Stimulated activated CD8-positive, alpha-beta memory T cell treated with anti-CD3 and anti-CD28 coated beads, Interleukin-7, amount 100 ng/mL, for 48 hours (primary cell): ENCODE measurements at regions not wholly inside any gene's neighbourhood (a gene's known extent, or its start where the extent isn't known, plus 50 kb on each side); places are given as distances from the start of the nearest gene placed in this dataset.

ENCODE experiments used
- DNase-seq, 2 donors: peaks; one replicate each; pipeline ENCODE4 v3.0.0-alpha.2; 2020; ENCODE audit warnings: low read depth in 1 of 2; ENCODE audit errors: extremely low read depth in 1 of 2

DNA sequence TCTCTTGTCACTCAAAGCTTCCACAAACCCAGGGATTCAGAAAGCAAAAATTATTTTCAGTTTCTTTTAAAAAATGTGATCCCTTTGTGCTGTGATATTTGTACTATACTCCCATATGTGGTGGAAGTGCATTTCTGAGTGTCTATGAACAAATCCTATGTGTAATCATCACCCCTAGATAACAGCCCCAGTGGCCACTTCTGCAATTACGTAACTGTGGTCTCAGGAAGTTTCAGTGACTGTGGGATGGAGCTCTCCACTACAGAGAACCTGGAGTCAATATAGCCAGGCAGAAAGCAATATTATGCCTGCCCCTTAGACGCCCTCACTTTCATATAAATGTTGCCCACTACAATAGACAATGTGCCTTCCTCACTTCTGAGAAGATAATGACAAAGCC lies 1101.7 kb upstream of the GHITM start:
- DNase-seq, result no peak

DNA sequence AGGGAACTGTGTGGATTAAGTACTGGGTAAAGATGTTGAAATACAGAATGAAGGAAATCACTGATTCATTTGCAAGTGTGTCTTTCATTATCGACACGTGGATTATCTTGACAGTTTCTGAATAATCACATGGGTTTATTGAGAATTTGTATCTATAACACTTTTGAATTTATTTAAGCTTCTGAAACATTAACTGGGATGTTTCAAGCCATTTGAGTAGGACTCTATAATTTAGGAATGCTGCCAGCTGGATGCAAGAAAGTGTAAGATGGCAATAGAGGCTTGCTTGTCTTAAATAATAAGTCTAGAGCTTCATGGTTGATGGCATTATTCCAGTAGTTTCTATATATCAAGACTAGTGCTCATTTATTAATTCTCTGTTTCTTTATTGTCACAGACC lies 1100.7 kb upstream of the GHITM start:
- no peak for DNase-seq

DNA sequence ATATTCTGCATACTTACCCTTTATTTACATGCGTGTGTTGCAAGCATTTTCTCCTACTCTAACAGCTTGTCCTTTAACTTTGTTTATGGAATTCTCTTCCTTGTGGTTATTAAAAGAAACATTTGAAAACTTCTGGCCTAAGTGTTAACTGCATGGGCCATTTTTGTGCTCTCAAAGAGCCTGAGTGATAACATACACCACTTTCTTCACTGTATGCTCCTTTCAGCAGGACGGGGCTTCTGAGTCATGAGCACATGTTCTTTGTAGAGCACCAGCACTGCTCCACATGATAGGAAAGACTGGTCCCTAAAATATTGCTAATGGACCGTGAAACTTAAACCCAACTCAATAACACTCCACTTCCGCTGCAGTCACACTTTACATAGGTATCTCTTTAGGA lies 1093.6 kb upstream of the GHITM start:
- DNase-seq, result no peak

DNA sequence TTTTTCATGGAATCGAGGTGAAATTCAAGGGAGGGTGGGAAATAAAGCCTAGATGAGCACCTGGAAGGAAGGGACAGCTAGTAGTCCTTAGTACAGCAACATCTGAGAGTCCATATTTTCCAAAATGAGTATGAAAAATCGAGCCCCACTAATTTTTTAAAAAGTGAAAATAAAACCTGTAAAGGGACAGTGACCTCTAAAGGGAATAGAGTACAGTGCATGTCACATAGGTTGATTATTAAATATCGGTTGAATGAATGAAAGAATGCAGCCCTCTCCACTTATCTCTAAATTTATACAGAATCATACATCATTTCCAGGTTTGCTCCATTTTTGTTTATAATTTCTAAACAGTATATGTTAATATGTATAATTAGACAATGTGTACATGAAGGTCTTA lies 1088.5 kb upstream of the GHITM start:
- no peak for DNase-seq

DNA sequence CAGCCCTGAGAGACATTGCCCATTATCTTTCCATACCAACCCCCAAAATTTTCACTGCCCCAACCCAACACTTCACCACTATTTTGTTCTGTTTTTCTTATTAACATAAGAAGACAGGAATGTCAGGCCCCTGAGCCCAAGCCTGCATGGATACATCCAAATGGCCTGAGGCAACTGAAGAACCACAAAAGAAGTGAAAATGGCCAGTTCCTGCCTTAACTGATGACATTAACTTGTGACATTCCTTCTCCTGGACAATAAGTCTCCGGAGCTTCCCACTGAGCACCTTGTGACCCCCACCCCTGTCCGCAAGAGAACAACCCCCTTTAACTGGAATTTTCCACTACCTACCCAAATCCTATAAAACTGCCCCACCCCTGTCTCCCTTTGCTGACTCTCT lies 1076.4 kb upstream of the GHITM start:
- DNase-seq, result no peak

DNA sequence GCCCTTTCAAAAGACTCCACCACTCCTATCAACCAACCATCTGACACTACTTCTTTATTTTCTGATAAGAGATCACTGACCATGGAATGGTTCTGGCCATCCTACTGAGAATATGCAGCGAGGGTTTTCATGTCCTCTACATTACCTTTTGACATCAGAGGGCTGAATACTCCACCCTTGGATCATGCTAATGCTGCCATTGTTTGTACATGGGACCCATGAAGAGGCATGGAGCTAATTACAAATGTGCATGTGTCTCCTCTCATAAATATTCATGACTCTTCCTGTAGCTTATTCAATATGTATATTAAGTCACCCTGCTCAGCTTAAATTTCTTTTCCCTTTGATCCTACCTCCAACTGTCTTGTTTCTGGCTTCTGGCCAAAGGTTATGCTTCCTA lies 1065.8 kb upstream of the GHITM start:
- DNase-seq, result no peak

DNA sequence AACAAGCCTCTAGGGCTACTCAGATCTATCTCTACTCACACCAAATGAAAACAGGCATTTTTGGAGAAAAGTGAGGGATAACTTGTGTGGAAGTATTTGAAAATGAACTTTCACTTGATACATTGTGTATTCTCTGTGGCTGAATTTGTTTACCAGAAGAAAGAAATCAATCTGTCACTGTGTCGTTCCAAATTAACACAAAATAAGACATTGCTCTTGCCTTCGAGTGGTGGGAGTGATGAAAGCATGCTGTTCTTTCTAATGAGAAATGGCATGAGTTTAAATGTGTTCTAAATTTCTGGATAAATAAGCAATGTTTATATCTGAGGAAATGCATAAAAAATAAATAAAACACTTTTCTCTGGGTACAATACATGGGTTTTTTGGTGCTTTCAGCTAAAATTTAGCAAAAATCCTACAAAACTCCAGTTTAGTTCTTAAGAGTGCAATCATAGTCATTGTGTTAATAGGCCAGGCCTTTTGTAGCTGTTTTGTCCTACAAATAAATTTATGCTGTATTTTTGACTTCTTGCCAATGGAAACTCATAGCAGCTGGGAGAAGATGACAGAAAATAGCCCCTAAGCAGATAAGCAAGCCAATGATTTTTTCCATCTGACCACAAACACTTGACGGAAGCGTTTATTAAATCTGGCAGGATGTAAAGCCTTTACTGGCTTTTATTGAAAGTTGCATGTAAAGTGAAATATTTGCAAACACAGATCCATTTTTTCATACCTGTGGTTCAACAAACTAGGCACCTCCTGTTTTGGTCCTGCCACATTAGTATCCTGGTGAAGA lies 1064.1 kb upstream of the GHITM start:
- DNase-seq, result no peak

DNA sequence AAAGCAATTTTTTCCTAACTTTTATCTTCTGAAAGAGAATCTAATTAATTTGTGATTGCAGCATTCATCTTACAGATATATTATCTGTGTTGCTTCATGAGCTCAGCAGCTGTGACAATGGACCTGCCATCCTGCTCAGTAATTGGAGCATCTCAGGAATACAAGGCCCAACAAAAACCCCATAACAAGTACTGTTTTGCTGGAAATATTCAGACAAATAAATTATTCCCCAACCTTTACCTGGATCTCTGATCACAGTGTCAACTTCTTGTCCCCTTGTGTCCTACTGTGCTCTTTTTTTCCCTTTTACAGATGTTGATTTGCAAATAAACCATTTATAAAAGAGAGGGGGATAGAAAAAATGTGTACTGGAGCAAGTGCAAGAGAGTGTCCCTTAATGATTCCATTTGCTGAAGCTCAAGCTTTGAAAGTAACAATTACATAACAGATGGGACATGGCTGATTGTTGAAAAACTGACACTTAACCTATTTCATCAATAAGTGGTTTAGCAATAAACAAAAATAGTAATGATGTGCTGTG lies 1063.4 kb upstream of the GHITM start:
- no peak for DNase-seq

DNA sequence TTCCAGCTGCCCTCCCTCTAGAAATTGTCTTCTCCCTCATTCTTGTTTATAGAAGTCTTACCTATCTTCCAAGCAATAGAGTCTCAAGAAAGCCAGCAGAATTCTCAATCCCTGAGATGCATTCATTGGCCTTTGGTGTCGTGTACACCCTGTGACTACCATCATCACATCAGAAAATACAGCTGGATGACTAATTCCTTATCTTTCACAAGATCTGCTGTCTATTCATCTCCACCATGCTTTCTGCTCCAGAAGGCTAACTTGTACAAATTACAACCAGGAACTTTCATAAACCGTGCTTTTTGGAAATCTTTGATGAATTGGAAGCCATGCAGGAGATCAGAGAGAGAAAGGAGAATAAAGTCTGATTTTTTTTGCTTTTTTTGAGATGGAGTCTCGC lies 1062.9 kb upstream of the GHITM start:
- DNase-seq, result no peak

DNA sequence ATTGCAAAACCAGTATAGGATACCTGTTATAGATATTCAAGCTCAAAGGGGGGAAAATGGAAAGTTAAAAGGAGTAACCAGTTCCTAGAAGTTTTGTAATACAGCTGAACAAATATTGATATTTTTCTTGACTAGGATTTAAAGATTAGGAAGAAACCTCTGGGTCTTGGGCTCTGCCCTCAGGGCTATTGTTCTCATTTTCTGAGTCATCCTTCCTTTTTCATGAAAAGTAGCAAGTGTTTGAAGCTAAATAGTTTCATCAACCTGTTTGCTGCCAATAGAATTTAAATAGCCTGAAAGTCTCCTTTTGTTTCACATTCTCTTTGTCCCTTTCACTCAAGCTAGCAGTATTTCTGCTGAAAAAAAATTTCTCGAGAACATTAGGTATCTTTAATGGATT lies 1061.1 kb upstream of the GHITM start:
- no peak for DNase-seq

DNA sequence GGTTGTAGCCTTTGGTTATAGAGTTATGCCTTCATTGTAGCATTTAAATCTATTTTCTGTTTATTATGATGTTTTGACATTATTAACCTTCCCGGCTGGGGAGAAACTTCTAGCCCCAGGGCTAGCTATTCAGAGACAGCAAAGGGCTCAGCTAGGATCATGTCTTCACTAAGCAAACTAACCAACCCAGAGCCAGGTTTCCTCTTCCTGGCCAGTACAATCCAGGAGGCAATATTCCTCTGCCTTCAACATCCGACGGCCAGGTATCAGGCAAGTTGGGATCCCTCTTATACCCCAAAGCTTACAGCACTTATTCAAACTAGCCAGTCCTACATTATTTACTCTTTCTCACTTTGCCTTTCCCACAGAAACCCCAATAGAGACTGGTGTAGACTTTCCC lies 1060.7 kb upstream of the GHITM start:
- no peak for DNase-seq

DNA sequence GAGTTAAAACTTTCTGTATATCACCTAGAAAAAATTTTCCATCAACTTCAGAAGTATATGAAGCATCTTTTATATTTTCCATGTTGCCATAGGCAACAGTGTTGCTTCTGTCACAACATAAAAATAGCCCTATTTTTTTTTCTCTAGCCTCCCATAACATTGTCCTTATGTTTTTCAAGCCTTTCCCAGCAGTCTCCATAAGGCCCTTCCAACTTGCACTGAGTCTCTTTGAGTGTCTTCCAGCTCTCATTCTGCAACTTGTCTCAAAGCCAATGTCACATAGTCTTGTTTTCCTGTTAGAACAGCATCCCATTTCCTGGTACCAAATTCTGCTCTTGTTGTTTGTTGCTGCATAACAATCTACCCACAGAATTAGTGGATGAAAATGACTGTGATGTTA lies 1055.5 kb upstream of the GHITM start:
- DNase-seq, result no peak

DNA sequence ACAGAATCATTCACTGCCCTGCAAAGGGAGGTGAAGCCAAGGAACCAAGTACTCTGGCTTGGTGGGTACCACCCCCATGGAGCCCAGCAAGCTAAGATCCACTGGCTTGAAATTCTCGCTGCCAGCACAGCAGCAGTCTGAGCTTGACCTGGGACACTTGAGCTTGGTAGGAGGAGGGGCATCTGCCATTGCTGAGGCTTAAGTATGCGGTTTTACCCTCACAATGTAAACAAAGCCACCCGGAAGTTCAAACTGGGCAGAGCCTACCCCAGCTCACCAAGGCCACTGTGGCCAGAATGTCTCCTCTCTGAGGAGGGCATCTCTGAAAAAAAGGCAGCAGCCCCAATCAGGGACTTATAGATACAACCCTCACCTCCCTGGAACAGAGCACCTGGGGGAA lies 1050.0 kb upstream of the GHITM start:
- no peak for DNase-seq

DNA sequence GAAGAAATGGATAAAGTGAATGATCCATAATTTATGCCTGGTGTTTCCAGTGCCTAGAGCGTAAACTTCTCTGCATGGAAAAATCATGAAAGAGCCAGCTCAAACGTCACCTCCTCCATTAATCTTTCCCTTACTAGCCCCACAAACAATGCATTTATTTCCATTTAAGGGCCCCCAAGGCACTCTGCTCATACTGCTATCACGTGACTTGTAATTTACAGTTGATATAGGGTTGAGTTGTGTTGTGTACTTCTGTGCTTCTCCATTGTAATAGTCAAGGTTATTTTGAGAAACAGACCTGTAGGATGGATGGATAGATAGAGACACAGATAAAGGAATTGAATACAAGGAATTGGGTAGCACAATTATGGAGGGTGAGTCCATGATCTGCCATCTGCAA lies 1034.7 kb upstream of the GHITM start:
- no peak for DNase-seq

DNA sequence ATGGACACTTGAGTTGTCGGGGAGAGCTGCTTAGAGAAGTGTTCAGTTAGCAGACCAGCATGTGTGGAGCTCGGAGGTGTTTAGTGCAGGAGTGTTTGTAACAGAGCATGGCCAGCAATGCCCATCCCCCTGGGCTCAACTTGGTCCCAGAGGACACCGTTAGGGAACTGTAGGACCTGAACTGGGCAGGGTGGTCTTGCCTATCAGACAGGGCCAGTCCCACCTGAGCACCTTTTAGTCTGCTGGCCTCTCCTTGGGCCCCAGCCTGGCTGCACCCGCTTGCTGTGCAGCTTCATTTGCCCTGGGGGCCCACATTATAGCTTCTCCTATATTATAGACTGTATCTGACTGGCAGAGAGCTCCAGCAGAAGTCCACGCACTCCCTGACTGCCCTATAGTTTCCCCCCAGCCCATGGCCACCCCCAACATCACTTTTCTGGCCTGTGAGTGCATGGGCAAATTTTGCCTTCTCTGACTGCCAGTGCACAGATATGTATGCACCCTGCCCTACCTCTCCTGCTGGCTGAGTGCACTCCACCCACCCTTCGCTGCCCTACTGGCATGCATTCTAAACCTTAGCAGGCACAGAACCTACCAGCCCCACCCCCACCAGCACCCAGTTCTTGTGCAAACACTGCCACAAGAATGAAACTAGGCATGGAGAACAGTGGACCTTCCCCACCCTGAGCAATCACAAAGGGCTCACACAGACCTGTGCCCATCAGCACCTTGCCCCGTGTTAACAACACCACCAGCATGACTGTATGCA lies 1030.6 kb upstream of the GHITM start:
- DNase-seq, result no peak

DNA sequence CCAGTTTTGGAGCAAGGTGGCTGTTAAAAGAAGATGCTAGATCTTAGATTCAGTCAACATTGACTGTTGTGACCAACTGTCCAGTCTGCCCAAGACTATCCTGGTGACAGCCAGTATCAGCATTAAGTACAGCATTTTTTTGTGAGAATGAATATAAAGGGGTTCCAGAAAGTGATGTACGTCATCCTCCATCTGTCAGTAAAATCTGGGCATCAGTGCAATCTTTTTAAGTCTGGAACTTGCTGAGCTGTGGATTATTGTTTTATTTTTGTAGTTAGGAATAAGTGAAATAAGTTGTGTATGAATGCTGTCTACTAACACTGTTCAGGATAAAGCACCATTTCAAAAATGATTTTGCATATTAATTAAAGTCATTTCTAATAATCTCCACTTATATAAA lies 1020.0 kb upstream of the GHITM start:
- DNase-seq, result no peak

DNA sequence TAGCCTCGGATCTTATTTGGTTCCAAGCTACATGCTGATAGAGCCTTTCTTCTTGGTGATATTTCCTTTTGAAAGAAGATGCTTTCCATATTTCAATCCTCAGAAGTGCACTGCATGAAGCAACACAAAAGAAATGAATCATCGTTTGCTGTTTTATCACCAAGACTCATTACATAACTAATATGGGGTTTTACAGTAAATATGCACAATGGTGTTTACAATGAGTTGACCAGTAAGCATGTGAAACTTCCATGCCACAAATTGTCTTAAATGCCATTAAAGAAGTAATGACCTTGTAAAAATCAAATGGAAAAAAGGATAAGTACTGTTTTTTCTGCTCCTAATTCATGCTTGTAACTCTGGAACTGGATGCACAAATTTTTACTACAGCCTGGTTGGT lies 1017.0 kb upstream of the GHITM start:
- DNase-seq, result no peak

DNA sequence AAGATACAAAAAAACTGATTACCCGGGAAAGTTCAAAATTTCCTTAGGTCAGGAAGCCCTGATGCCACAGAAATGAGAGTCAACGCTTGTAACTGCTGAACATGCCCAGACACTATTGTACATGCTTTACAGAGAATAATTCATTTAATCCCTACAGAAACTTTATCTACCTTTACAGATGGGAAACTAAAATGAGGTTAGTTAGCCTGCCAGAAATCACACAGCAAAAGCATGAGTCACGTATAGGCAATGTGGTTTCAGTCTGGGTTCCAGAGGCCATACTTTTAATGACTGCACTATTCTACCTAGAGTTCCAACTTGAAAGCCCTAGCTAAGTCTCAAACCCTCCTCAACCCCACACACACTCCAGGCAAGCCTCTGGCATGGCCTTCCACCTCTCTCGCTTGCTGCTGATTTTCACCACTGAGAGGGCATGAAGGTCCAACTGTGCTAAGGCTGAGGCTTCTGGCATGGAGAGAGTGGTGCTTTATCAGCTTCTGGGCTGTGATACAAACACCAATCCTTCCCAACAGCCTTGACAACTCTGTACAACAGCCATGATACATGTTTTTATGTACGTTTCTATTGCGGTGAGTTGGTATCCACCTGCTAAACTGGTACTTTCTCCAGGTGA lies 1011.2 kb upstream of the GHITM start:
- DNase-seq, result no peak

DNA sequence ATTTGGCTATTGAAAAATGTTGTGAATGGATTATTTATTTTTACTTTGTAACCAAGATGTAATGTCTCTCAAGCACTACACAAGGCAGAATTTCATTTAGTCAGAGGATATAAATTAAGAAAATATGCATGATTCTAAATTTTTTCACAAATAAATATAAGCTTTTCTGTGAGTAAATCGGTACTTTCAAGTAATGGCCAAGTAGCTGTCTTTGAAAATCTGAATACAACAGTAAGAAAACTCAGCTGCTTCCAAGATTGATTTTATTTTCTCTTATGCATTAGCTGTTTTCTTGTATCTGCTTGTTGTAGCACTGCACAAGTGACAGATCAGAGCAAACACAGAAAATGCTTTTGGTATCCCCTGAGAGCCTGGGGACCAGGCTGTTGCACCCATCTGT lies 998.5 kb upstream of the GHITM start:
- no peak for DNase-seq

DNA sequence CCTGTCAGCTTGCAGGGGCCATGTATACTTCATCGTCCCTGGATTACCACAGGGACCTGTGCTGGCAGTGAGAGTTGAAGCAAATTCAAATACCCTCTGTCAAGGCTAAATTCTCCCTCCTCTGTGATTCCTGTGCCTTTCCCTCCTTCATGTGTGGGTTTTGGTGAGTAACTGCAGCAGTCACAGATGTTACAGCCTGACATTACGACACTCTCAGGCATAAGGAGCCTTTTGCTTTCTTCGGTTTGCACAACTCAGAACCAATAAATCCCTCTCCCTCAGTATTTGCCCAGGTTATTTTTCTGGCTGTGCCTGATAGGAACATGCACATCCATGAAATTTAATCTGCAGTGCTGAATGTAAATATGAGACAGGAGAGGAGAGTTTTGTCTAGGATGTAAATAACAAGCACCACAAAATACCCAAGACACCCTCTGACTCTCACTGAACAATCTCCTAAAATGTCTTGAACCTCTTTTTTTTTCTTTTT lies 997.2 kb upstream of the GHITM start:
- DNase-seq, result no peak

DNA sequence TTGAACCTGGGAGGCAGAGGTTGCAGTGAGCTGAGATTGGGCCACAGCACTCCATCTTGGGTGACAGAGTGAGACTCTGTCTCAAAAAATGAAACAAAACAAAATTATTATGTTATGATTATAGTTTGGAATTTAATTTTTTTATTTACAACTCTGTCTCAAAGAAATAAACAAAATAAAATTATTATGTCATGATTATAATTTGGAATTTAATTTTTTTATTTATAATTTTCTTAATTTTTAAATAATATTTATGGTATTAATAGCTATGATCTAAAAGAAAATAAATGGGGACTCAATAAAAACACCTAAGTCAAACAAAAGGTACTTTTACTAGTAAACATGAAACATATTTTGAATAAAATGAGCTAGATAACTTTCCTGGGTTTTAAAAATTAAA lies 994.8 kb upstream of the GHITM start:
- no peak for DNase-seq

DNA sequence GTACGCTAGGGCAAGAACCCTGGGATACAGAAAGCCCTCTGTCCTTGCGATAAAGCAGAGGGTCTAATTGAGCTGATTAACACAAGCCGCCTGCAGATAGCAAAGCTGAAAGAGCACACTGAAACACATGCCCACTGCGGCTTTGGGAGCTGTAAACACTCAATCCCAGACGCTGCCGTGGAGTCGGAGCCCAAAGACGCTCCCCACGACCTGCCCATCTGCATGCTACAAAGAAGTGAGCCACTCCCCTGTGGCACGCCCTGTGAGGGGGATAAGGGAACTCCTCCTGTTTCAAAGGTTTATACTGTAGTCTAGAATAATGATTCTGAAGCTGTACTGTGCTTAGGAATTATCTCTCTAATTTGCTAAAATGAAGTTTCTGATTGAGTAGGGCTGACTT lies 985.6 kb upstream of the GHITM start:
- no peak for DNase-seq
